GM21447 (cell line): ENCODE measurements at regions not wholly inside any gene's neighbourhood (a gene's known extent, or its start where the extent isn't known, plus 50 kb on each side); places are given as distances from the start of the nearest gene placed in this dataset.
"Not testable (repeated sequence)": the region's sequence is repeated elsewhere in the genome, so short reads cannot be mapped to it uniquely, and the experiment has no call there.

Experiments used
- ATAC-seq: cut with Tn5 transposase; IDR thresholded peaks from one replicate; pipeline ENCODE4 v1.9.1; 2021; ENCODE audit not compliant: unreplicated experiment

GRCh38 chr7:81195033-81195432 lies 276.2 kb upstream of the SEMA3C start:
- no peak for ATAC-seq

- ATAC-seq, result no peak
Measured at GRCh38 chr7:81190997-81191768, 272.3 kb upstream of the SEMA3C start.

GRCh38 chr7:81187753-81188152 lies 268.9 kb upstream of the SEMA3C start:
- no peak for ATAC-seq

DNA sequence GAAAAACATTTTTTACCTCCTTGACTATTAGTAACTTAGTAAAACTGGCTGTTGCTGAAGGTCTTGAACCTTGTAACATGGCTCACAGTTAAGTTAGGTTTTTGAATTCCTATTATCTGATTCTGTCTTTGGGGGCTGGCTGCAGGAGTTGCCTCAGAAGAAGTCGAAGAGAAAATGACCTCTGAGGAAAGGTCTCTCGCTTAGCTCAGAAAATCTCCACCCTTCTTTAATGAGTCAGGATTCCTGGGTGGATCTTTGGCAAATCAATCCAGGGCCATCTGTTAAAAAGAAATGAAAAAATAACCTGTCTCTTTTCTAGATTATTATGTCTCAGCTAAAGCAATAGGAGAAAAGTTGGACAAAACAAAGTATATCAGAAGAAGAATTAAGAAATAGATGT lies 267.8 kb upstream of the SEMA3C start:
- no peak for ATAC-seq

DNA sequence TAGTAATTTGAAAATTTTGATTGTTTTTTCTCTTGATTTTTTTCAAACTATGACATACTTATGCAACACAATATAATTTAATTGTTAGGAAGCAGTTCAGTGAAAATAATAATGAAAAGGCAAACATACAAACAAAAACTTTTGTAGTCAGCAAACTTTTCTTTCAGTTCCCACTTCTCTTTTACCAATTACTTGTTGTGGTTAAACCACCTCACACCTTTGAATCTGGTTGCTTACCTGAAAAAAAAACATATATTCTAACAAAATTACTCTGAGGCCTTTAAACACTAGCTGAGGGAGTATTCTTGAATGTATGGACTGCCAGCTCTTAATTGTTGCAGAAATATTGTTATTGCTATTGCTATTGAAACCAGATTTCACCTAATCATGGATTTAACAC lies 266.2 kb upstream of the SEMA3C start:
- ATAC-seq, result no peak

GRCh38 chr7:81183326-81183725 lies 264.5 kb upstream of the SEMA3C start:
- no peak for ATAC-seq

DNA sequence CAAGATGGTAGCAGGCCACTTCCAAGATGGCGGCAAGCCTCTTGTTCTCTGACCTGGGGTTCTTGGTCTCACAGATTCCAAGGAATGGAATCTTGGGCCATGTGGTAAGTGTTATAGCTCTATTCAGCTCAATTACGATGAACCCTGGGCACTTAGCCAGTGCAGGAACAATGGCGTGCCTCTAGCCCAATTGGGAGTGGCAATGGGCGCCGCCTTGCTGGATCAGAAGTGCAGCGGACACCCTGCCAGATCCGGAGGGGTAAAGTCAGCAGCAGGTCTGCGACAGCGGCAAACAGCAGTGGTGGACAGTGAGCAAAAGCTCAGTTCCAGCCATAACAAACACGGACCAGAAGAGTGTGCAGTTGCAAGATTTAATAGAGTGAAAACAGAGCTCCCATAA lies 263.2 kb upstream of the SEMA3C start:
- not testable (repeated sequence) for ATAC-seq

DNA sequence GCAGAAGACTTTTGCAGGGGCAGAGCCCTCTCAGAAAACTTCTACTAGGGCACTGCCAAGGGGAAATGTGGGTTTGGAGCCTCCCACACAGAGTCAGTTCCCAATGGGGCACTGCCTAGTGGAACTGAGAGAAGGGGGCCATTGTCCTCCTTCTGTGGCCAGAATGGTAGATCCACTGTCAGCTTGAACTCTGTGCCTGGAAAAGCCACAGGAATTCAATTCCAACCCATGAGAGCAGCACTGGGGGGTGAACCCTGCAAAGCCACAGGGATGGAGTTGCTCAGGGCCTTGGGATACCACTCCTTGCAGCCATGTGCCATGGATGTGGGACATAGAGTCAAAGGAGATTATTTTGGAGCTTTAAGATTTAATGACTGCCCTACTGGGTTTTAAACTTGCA lies 262.2 kb upstream of the SEMA3C start:
- ATAC-seq, result no peak

- ATAC-seq, result no peak
Measured at GRCh38 chr7:81180573-81180972, 261.7 kb upstream of the SEMA3C start.

- ATAC-seq, result no peak
Measured at GRCh38 chr7:81175275-81175940, 256.6 kb upstream of the SEMA3C start.

- ATAC-seq, result no peak
Measured at GRCh38 chr7:81173766-81174281, 255.0 kb upstream of the SEMA3C start.

DNA sequence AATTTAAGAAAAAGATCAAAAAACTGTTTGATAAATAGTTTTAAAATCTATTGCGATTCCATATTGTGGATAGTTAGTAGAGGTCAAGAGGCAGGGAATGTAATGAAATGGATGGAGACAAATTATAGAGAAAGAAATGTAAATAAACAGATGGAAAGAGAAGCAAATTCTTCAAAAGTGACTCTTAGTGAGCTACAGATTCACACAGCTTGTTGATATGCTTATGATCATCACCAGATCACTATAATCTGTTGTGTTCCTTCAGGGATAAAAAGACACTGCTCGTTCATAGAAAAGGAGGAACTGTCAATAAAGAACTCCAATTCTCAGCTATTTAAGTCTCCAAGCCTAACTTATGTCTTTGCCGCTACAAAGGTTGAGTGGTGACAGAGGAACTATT lies 251.4 kb upstream of the SEMA3C start:
- ATAC-seq, result no peak

GRCh38 chr7:81167934-81168333 lies 249.1 kb upstream of the SEMA3C start:
- ATAC-seq, result no peak

GRCh38 chr7:81165070-81165469 lies 246.2 kb upstream of the SEMA3C start:
- no peak for ATAC-seq

GRCh38 chr7:81162771-81163525 lies 244.1 kb upstream of the SEMA3C start:
- ATAC-seq, result no peak

- no peak for ATAC-seq
Measured at GRCh38 chr7:81162234-81162633, 243.4 kb upstream of the SEMA3C start.

GRCh38 chr7:81161451-81162075 lies 242.7 kb upstream of the SEMA3C start:
- no peak for ATAC-seq

GRCh38 chr7:81159402-81159801 lies 240.6 kb upstream of the SEMA3C start:
- no peak for ATAC-seq

- ATAC-seq, result no peak
Measured at GRCh38 chr7:81158189-81158588, 239.3 kb upstream of the SEMA3C start.

DNA sequence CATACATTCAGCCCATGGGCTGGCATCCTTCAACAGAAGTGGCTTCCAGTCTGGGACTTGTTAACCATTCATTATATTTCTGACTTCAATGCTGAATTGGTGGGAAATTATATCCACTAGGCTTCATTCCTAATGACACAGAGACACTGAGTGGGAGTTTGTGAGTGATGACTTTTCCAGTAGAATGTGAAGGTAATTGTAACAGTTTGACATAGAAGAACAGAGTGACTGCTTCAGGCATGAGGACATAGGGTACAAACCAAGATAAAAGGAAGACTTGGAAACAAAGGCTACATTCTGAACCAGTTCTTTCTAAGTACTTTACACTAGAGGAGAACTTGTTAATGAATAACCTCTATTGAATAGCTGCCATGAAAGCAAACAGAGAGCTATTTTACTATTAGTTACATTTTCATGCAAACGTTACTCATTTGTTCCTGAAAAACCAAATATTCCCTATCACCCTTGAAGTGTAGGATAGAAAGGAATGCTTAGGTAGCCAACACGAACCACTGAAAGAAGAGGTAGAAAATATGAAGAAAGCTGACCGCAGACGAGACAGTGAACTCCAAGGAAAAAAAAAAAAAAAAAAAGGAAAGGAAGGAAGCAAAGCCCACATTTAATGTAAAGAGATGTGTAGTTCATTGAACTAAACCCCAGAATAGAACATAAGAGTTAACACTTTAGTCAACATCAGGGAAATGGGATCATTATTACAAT lies 237.0 kb upstream of the SEMA3C start:
- ATAC-seq, result no peak

DNA sequence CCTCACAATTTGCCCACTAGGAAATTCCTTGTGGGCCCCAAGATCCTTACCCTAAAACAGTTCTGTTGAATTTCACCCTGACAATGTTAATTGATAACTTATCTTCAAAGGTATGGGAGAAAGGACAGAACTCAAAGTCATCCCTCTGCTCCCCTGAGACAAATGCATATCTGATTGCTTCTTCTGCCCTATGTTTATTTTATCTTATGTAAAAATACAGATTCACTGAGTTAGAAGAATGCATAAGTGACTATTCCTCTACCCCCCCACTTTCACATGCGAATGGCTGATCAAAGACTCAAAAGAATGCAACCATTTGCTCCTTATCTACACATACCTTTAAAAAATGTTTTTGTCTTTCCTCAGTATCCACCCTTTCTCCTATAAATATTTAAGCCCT lies 235.7 kb upstream of the SEMA3C start:
- no peak for ATAC-seq
